IPS DF 6.9 (cell line): ENCODE measurements at regions not wholly inside any gene's neighbourhood (a gene's known extent, or its start where the extent isn't known, plus 50 kb on each side); places are given as distances from the start of the nearest gene placed in this dataset.
"Not testable (repeated sequence)": the region's sequence is repeated elsewhere in the genome, so short reads cannot be mapped to it uniquely, and the experiment has no call there.

Source experiments
- DNase-seq: peaks from one replicate; pipeline ENCODE4 v3.0.0-alpha.2; 2013; ENCODE audit warnings: low read depth, low spot score
- H3K27ac ChIP-seq: one replicate; pipeline ENCODE4 v1.5.1; 2013; ENCODE audit warnings: low read length, control low read depth
- H3K27me3 ChIP-seq: 2 replicates; pipeline ENCODE4 v1.6.1; 2013; ENCODE audit warnings: mild to moderate bottlenecking, low read length; ENCODE audit not compliant: control insufficient read depth, insufficient read depth
- H3K36me3 ChIP-seq: 2 replicates; pipeline ENCODE4 v1.6.1; 2013; ENCODE audit warnings: low read length; ENCODE audit not compliant: control insufficient read depth, insufficient read depth
- H3K4me1 ChIP-seq: 2 replicates; pipeline ENCODE4 v1.6.1; 2013; ENCODE audit warnings: low read length; ENCODE audit not compliant: control insufficient read depth, insufficient read depth
- H3K4me3 ChIP-seq: 2 replicates; pipeline ENCODE4 v1.5.1; 2013; ENCODE audit warnings: mild to moderate bottlenecking, low read length
- H3K9me3 ChIP-seq: 2 replicates; pipeline ENCODE4 v1.6.1; 2013; ENCODE audit warnings: low read length, inconsistent platforms; ENCODE audit not compliant: control insufficient read depth, insufficient read depth
- WGBS: extraction: QIAGEN DNeasy Blood & Tissue Kit; methylation state at CpG from one replicate; pipeline ENCODE4 v1.1.7; 2013; ENCODE audit warnings: mixed read lengths, missing lambda C conversion rate; ENCODE audit not compliant: insufficient read length, insufficient coverage; 5-methylcytosine and 5-hydroxymethylcytosine counted together

DNA sequence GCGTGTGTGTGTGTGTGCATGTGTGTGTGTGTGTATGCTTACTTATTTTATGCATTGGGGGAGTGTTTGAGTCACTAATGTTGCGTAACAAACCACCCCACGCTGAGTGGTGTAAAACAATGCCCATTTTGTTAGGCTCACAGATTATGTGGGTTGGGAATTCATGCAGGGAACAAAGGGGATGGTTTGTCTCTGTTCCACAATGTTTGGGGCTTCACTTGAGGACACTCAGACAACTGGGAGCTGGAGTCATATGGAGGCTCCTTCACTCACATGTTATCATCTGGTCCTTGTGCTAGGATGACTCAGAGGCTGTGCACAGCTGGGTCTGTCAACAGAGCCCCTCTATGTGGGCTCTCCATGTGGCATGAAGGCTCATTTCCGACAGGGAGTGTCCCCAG lies 51.3 kb upstream of the LARGE1 start:
- Histone ChIP-seq H3K4me1 (no peaks in the 10 kb centered on the region), H3K36me3 (no peaks in the 10 kb centered on the region), H3K9me3 (no peaks in the 10 kb centered on the region), H3K27me3 (no peaks in the 10 kb centered on the region), H3K4me3 (no peak overlapping the region), H3K27ac (no peak overlapping the region)
- no CpG with 5 or more reads among the region's 4 CpGs for WGBS
- no peak for DNase-seq

DNA sequence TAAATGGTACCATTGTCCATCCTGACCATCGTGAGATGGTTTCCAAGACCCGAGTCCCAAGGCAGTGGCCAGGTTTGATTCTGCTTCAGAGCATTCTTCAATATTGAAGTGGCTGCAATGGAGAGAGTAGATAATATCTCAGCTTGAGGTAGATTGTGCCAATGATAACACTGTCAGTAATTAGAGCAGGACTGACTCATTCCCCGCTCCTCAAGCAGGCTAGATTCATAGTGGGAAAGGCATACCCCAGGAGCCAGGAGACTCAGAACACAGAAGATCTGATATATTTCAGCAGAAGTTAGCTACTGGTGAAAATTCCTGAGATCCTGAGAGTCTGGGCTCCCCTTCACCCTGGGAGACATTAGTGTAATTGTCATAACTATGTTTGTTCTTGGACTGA lies 55.6 kb upstream of the LARGE1 start:
- H3K27ac ChIP-seq, result no peak overlapping the region
- no peak for DNase-seq
- no peaks in the 10 kb centered on the region for H3K27me3 ChIP-seq
- H3K4me1 ChIP-seq, result no peaks in the 10 kb centered on the region
- H3K9me3 ChIP-seq, result no peaks in the 10 kb centered on the region
- H3K36me3 ChIP-seq, result no peaks in the 10 kb centered on the region
- no CpG with 5 or more reads among the region's 3 CpGs for WGBS
- H3K4me3 ChIP-seq, result no peak overlapping the region

DNA sequence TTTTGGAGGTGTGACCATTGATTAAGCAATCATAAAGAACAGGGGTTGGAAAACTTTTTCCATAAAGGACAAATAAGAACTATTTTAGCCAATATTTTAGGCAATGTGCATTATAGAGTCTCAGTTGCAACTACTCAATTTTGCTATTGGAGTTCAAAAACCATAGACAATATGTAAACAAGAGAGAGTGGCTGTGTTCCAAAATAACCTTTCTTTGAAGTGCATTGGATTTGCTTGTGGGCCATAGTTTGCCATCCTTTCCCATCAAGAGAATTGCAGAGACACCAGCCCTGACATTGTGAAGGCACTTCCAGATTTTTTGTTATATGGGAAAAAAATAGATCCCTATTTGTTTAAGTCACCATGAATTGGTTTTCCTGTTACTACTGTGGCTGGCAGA lies 63.3 kb upstream of the LARGE1 start:
- Histone ChIP-seq H3K27ac (no peak overlapping the region), H3K9me3 (no peaks in the 10 kb centered on the region), H3K4me1 (peaks cover 3% of the 10 kb centered on the region; the same call in 1 of the 2 replicates), H3K4me3 (no peak overlapping the region), H3K36me3 (no peaks in the 10 kb centered on the region), H3K27me3 (no peaks in the 10 kb centered on the region)
- DNase-seq, result no peak

DNA sequence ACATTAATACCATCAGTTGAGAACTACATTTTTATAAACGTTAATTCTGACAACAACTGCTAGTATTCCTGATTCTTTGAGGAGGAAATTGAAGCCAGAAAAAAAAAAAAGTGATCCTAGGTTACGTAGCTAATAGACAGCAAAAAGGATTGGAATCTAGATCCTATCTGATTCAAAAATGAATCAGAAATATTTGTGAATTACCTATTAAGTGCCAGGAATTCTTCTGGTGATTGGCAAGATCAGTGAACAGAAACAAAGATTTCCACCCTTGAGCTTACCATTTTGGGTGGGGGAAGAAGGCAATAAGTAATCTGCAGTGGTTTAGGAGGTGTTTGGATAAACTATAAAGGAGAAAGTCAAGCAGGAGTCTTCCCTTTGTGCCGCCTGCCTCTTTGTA lies 63.9 kb upstream of the LARGE1 start:
- no peak for DNase-seq
- H3K36me3 ChIP-seq, result no peaks in the 10 kb centered on the region
- no peaks in the 10 kb centered on the region for H3K27me3 ChIP-seq
- no peak overlapping the region for H3K4me3 ChIP-seq
- no peak overlapping the region for H3K27ac ChIP-seq
- WGBS, result no CpG with 5 or more reads among the region's 3 CpGs
- peaks cover 3% of the 10 kb centered on the region; the same call in 1 of the 2 replicates for H3K4me1 ChIP-seq
- no peaks in the 10 kb centered on the region for H3K9me3 ChIP-seq

DNA sequence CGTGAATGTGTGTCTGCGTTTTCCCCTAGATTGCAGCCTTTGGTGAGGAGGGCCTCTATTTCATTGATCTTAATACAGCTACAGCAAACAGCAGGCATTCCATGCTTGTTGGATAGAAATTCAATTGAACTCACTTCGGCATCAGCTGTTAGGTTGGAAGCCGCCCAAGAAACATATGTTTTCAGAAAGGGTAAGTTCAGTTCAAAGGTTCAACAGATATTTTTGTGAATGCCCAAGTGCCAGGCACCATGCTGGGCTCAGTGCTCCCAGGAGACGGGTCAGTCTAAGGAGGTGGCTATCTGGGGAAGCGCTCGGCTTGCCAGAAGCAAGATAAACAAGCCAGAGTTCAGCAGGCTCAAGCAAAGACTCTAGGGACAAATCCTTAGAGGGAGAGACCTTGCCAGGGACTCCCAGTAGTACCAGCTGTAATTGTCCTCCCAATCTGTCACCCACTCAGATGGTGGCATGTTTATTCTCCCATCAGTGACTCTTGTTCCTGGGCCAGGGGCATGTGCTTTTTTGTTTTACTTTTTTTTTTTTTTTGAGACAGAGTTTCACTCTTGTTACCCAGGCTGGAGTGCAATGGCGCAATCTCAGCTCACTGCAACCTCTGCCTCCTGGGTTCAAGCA lies 64.5 kb upstream of the LARGE1 start:
- Histone ChIP-seq H3K4me3 (no peak overlapping the region), H3K36me3 (no peaks in the 10 kb centered on the region), H3K9me3 (no peaks in the 10 kb centered on the region), H3K4me1 (peaks cover 3% of the 10 kb centered on the region; the same call in 1 of the 2 replicates), H3K27ac (no peak overlapping the region), H3K27me3 (no peaks in the 10 kb centered on the region)
- WGBS, result no CpG with 5 or more reads among the region's 8 CpGs
- DNase-seq, result no peak

DNA sequence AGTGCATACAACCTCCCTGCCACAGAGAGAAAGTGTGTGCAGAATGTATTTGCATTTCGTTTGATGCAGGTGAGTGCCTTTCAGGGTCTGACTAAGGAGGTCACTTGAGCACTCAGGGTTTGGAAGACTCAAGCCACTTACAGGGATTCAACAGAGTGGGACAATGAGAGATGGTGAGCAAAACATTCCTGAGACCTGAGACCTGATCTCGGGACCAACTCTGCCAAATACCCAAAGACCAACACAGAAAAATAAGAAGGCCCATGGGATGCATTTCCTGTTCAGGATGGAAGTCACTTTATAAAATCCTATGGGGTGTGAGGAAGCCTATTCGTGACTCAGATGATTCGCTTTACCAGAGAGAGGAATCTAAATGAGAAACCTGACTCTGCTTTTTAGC lies 65.2 kb upstream of the LARGE1 start:
- no peak for DNase-seq
- Histone ChIP-seq H3K9me3 (no peaks in the 10 kb centered on the region), H3K36me3 (no peaks in the 10 kb centered on the region), H3K4me1 (peaks cover 3% of the 10 kb centered on the region; the same call in 1 of the 2 replicates), H3K4me3 (no peak overlapping the region), H3K27ac (no peak overlapping the region), H3K27me3 (no peaks in the 10 kb centered on the region)
- no CpG with 5 or more reads among the region's 4 CpGs for WGBS

DNA sequence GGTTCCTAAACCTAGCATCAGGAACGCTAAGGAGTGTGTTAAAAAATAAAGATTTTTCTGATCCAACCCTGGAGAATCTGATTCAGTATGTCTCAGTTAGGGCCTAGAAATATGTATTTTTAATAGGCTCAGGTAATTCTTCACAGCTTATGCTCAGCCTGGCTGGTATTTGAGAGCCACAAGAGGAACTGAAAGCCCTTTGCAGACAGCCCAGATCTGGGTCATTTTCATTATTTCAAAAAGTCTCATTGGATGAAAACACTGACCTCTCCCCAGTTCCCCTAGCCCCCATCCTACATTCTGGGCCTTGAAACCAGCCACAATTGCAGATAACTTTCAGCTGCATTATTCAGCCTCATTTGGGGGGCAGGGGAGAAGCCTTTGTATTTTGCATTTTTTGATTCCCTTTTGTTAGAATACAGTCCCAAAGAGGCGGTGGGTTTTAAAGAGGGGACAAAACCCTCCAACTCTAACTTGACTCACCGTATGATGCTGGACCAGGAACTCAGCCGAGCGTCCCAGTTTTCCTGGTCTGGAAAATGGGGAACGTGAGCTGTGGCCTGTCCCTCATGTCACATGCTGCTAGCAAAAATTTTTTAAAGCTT lies 66.0 kb upstream of the LARGE1 start:
- Histone ChIP-seq H3K36me3 (no peaks in the 10 kb centered on the region), H3K9me3 (no peaks in the 10 kb centered on the region), H3K4me1 (peaks cover 3% of the 10 kb centered on the region; the same call in 1 of the 2 replicates), H3K4me3 (no peak overlapping the region), H3K27ac (no peak overlapping the region), H3K27me3 (no peaks in the 10 kb centered on the region)
- DNase-seq, result no peak
- no CpG with 5 or more reads among the region's 6 CpGs for WGBS

DNA sequence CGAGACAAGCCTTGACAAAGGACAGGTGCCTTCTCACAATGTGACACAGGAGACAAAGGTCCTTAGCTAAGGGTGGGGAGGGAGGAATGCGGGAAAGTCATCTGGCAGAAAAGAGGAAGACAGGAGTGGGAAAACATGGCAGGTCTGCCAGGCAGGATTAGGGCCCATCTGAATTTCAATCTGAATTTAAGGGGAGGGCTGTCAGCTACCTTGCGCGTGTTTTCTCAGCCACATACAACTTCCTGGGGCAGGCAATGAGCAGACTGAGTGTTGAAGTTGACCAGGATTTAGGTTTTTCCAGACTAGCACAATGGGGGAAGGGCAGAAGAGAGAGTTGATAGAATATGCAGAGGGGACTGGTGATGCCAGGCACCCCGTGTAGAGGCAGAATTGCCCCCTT lies 66.7 kb upstream of the LARGE1 start:
- no peak overlapping the region for H3K27ac ChIP-seq
- DNase-seq, result no peak
- WGBS, result no CpG with 5 or more reads among the region's 5 CpGs

GRCh38 chr22:33989263-33989662 lies 69.0 kb upstream of the LARGE1 start:
- H3K27ac ChIP-seq, H3K4me3 ChIP-seq, H3K27me3 ChIP-seq, H3K9me3 ChIP-seq, H3K4me1 ChIP-seq, H3K36me3 ChIP-seq, DNase-seq: not testable (repeated sequence)
- no CpG with 5 or more reads among the region's 7 CpGs for WGBS

More for the DNA sequence above, 66.7 kb upstream of the LARGE1 start:
- Histone ChIP-seq H3K27me3 (no peaks in the 10 kb centered on the region), H3K9me3 (no peaks in the 10 kb centered on the region), H3K4me3 (no peak overlapping the region), H3K36me3 (no peaks in the 10 kb centered on the region), H3K4me1 (peaks cover 3% of the 10 kb centered on the region; the same call in 1 of the 2 replicates)

DNA sequence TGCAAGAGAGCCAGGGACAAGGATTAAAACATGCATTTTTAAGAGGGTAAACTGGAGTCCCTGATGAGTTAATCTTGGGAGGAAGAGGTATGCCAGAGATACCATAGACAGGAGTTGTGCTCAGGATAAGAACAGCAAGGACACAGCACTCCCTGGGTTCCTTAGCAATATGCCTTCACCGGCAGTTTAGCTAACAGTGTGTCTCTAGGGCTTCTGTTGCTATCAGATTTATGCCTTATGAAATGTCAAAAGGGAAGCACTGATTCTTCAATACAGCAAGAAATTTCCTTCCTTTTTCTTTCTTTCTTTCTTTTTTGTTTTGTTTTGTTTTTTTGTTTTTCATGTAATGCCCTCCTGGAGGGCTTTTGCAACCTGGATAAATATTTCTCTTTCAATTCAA lies 71.3 kb upstream of the LARGE1 start:
- peaks cover under 1% of the 10 kb centered on the region; the same call in 1 of the 2 replicates for H3K4me1 ChIP-seq
- WGBS, result no CpG with 5 or more reads among the region's 1 CpG
- H3K9me3 ChIP-seq, result no peaks in the 10 kb centered on the region
- H3K27me3 ChIP-seq, result no peaks in the 10 kb centered on the region
- H3K4me3 ChIP-seq, result no peak overlapping the region
- no peak for DNase-seq
- H3K36me3 ChIP-seq, result no peaks in the 10 kb centered on the region
- H3K27ac ChIP-seq, result no peak overlapping the region

DNA sequence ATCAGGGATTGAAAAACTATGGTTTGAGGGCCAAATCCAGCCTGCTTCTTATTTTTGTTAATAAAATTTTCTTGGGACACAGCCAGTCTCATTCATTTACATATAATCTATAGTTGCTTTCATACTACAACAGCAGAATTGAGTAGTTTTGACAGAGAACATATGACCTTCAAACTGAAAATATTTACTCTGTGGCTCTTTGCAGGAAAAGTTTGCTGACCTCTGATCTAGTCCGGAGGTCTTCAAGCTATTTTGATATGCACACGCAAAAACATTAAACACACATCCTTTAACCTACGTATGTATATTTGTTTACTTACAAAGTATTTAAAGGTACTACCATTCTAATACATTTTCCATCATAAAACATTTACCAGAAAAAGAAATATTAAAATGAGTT lies 76.5 kb upstream of the LARGE1 start:
- no peak overlapping the region for H3K27ac ChIP-seq
- no peaks in the 10 kb centered on the region for H3K27me3 ChIP-seq
- no peak for DNase-seq
- H3K36me3 ChIP-seq, result no peaks in the 10 kb centered on the region
- H3K4me3 ChIP-seq, result no peak overlapping the region
- no peaks in the 10 kb centered on the region; the same call in 1 of the 2 replicates for H3K9me3 ChIP-seq
- no peaks in the 10 kb centered on the region for H3K4me1 ChIP-seq
- no CpG with 5 or more reads among the region's 3 CpGs for WGBS
